Neural progenitor cell (in vitro differentiated cells): ENCODE measurements at regions not wholly inside any gene's neighbourhood (a gene's known extent, or its start where the extent isn't known, plus 50 kb on each side); places are given as distances from the start of the nearest gene placed in this dataset.

Source experiments
- EZH2 ChIP-seq: fragments of 200-600 bp; sonication (generic); IDR thresholded peaks from 2 replicates; pipeline ENCODE4 v1.6.1; 2017; ENCODE audit warnings: antibody characterized with exemption, mild to moderate bottlenecking, moderate library complexity
- EZH2phosphoT487 ChIP-seq: fragments of 200-600 bp; sonication (generic); IDR thresholded peaks from 2 replicates; pipeline ENCODE4 v1.6.1; 2017; ENCODE audit warnings: antibody characterized with exemption
- TF ChIP-seq, protein P1 (sequence below): fragments of 200-600 bp; sonication (generic); IDR thresholded peaks from 2 replicates; pipeline ENCODE4 v1.5.1; 2017; ENCODE audit warnings: antibody characterized with exemption, mild to moderate bottlenecking

DNA sequence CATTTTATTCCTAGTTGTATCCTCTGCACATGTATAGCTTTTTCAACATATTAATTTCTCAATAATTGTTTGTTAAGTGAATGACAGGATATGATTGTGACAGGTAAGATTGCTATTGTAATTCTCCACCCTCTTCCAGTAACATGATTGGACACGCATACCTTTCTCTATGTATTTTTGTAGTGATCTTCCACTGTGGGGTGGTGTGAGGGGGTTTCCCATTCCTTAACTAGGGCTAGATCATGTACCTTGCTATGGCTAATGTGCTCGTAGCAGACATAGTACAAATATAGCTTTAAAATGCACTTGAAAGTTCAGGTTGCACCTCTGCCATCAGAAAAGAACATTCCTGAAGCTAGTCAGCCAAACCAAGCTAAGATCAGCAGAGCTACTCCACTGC lies 2392.8 kb upstream of the RAG2 start:
- TF ChIP-seq, protein P1, sequence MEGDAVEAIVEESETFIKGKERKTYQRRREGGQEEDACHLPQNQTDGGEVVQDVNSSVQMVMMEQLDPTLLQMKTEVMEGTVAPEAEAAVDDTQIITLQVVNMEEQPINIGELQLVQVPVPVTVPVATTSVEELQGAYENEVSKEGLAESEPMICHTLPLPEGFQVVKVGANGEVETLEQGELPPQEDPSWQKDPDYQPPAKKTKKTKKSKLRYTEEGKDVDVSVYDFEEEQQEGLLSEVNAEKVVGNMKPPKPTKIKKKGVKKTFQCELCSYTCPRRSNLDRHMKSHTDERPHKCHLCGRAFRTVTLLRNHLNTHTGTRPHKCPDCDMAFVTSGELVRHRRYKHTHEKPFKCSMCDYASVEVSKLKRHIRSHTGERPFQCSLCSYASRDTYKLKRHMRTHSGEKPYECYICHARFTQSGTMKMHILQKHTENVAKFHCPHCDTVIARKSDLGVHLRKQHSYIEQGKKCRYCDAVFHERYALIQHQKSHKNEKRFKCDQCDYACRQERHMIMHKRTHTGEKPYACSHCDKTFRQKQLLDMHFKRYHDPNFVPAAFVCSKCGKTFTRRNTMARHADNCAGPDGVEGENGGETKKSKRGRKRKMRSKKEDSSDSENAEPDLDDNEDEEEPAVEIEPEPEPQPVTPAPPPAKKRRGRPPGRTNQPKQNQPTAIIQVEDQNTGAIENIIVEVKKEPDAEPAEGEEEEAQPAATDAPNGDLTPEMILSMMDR: no peak
- no peak for TF ChIP-seq EZH2phosphoT487
- no peak for TF ChIP-seq EZH2
